Suprapubic skin (tissue), 4 donors: ENCODE measurements at regions not wholly inside any gene's neighbourhood (a gene's known extent, or its start where the extent isn't known, plus 50 kb on each side); places are given as distances from the start of the nearest gene placed in this dataset.

Source experiments
- DNase-seq, 2 donors: peaks; one replicate each; pipeline ENCODE4 v3.0.0-alpha.2; 2019; ENCODE audit warnings: low spot score in 2 of 2
- H3K27ac ChIP-seq: fragments of 200-600 bp; sonication (generic); one replicate; pipeline ENCODE4 v1.5.1; 2019
- H3K27me3 ChIP-seq: fragments of 200-600 bp; sonication (generic); one replicate; pipeline ENCODE4 v1.5.1; 2019
- H3K36me3 ChIP-seq: fragments of 200-600 bp; sonication (generic); one replicate; pipeline ENCODE4 v1.5.1; 2019
- H3K4me1 ChIP-seq: fragments of 200-600 bp; sonication (generic); one replicate; pipeline ENCODE4 v1.5.1; 2019
- H3K4me3 ChIP-seq: fragments of 200-600 bp; sonication (generic); one replicate; pipeline ENCODE4 v1.5.1; 2019; ENCODE audit warnings: mild to moderate bottlenecking
- H3K9me3 ChIP-seq: fragments of 200-600 bp; sonication (generic); one replicate; pipeline ENCODE4 v1.5.1; 2019
- EP300 ChIP-seq: sonication (generic); formaldehyde crosslinking; IDR thresholded peaks from one replicate; pipeline ENCODE4 v1.6.1; 2017; ENCODE audit warnings: antibody characterized with exemption
- POLR2A ChIP-seq, 2 donors: fragments of 450-650 bp; IDR thresholded peaks; one replicate each; pipeline ENCODE4 v1.6.1; 2017; ENCODE audit warnings: antibody characterized with exemption in 2 of 2, mild to moderate bottlenecking in 2 of 2, moderate library complexity in 2 of 2
- POLR2AphosphoS5 ChIP-seq, 3 donors: sonication (generic); formaldehyde crosslinking; IDR thresholded peaks; one replicate each; pipeline ENCODE4 v1.6.1; 2017; ENCODE audit warnings: antibody characterized with exemption in 3 of 3
- WGBS: methylation state at CpG from one replicate; pipeline ENCODE4 v1.1.5; 2018; 5-methylcytosine and 5-hydroxymethylcytosine counted together
- TF ChIP-seq, protein P1 (sequence below), 2 donors: fragments of 200-600 bp in 1 of 2; fragments of 450-650 bp in 1 of 2; sonication (generic) in 1 of 2; IDR thresholded peaks; one replicate each; pipeline ENCODE4 v1.5.1; 2016 to 2019; ENCODE audit warnings: antibody characterized with exemption in 2 of 2, mild to moderate bottlenecking in 1 of 2, moderate library complexity in 1 of 2

DNA sequence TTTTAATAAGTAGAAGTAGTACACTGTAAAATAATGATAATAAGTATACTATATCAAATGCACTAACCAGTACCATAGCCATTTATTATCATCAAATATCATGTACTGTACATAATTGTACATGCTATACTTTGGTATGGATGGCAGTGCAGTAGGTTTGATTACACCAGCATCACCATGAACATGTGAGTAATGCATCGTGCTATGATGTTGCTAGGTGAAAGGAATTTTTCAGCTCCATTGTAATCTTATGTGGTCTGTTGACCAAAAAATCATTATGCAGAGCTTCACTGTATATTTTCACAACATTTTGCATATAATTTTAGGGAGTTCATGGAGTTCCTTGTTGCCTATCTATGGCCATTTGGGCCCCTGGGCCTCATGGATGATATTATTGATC lies 72.2 kb upstream of the HMHB1 start:
- Histone ChIP-seq H3K4me1 (no peaks in the 10 kb centered on the region), H3K36me3 (no peaks in the 10 kb centered on the region), H3K9me3 (no peaks in the 10 kb centered on the region), H3K4me3 (no peak overlapping the region), H3K27ac (no peak overlapping the region), H3K27me3 (no peaks in the 10 kb centered on the region)
- no peak for DNase-seq
- WGBS: 93% methylated on average over 1 of the region's 1 CpG
- TF ChIP-seq EP300 (no peak), POLR2AphosphoS5 (IDR thresholded peaks at IDR 0.05) (no peak), POLR2A (IDR thresholded peaks at IDR 0.05) (no peak)
- TF ChIP-seq, protein P1, sequence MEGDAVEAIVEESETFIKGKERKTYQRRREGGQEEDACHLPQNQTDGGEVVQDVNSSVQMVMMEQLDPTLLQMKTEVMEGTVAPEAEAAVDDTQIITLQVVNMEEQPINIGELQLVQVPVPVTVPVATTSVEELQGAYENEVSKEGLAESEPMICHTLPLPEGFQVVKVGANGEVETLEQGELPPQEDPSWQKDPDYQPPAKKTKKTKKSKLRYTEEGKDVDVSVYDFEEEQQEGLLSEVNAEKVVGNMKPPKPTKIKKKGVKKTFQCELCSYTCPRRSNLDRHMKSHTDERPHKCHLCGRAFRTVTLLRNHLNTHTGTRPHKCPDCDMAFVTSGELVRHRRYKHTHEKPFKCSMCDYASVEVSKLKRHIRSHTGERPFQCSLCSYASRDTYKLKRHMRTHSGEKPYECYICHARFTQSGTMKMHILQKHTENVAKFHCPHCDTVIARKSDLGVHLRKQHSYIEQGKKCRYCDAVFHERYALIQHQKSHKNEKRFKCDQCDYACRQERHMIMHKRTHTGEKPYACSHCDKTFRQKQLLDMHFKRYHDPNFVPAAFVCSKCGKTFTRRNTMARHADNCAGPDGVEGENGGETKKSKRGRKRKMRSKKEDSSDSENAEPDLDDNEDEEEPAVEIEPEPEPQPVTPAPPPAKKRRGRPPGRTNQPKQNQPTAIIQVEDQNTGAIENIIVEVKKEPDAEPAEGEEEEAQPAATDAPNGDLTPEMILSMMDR (IDR thresholded peaks at IDR 0.05): no peak

DNA sequence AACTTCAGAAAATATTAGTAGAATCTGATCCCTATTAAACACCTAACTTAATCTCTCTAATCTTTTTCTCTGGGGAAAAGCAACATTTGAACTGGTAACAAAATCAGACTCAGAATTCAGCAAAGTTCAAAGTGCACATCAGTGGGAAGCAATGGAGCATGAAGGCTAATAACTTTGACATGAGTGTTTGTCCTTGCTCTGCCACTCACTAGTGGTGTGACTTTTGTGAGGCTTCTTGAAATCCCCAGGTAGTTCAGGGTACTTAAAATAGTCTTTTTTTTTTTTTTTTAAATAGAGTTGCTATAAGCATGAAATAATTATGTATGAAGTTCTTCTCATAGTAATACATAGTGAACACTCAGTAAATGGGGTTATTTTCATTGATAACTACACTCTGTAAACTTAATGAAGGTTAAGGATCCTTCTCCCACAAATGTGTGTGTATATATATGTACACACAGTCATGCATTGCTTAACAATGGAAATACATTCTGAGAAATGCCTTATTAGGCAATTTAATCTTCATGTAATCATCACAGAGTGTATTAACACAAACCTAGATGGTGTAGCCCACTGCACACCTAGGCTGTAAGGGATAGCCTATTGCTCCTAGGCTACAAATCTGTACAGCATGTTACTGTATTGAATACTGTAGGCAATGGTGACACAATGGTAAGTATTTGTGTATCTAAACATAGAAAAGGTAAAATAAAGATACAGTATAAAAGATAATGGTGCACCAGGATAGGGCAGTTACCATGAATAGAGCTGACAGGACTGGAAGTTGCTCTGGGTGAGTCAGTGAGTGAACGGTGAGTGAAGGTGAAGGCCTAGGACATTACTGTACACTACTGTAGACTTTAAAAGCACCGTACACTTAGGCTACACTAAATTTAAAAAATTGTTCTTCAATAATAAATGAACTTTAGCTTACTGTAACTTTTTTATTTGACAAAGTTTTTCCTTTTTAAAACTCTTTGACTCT lies 73.3 kb upstream of the HMHB1 start:
- Histone ChIP-seq H3K36me3 (no peaks in the 10 kb centered on the region), H3K27me3 (no peaks in the 10 kb centered on the region), H3K4me1 (no peaks in the 10 kb centered on the region), H3K27ac (no peak overlapping the region), H3K9me3 (no peaks in the 10 kb centered on the region), H3K4me3 (no peak overlapping the region)
- WGBS: 92% methylated on average over 2 of the region's 2 CpGs
- DNase-seq: no peak
- TF ChIP-seq POLR2AphosphoS5 (IDR thresholded peaks at IDR 0.05) (no peak), POLR2A (IDR thresholded peaks at IDR 0.05) (no peak), EP300 (no peak)
- TF ChIP-seq, protein P1 (IDR thresholded peaks at IDR 0.05): no peak

DNA sequence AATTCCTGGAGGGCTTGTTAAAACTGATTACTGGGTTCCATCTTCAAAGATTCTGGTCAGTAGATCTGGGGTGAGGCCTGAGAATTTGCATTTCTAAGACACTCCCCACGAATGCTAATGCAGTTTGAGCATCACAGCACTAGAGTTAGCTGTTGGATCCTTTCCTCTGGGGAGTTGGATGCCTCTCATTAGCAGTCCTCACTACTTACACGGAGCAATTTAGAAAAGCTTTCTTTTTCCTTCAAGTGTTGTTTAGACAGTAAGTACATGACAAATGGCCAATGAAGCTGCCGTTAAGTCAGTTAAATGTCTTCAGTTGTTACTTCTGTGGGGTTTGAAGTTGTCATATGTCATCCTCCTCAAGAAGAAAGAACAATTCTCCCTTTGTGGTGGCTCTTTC lies 74.9 kb upstream of the HMHB1 start:
- no peaks in the 10 kb centered on the region for H3K4me1 ChIP-seq
- no peak overlapping the region for H3K27ac ChIP-seq
- WGBS: 54% methylated on average over 3 of the region's 3 CpGs
- H3K36me3 ChIP-seq: no peaks in the 10 kb centered on the region
- H3K9me3 ChIP-seq: no peaks in the 10 kb centered on the region
- H3K4me3 ChIP-seq: no peak overlapping the region
- no peaks in the 10 kb centered on the region for H3K27me3 ChIP-seq
- DNase-seq: no peak
- TF ChIP-seq POLR2AphosphoS5 (IDR thresholded peaks at IDR 0.05) (no peak), EP300 (no peak), POLR2A (IDR thresholded peaks at IDR 0.05) (no peak)
- TF ChIP-seq, protein P1 (IDR thresholded peaks at IDR 0.05): no peak

DNA sequence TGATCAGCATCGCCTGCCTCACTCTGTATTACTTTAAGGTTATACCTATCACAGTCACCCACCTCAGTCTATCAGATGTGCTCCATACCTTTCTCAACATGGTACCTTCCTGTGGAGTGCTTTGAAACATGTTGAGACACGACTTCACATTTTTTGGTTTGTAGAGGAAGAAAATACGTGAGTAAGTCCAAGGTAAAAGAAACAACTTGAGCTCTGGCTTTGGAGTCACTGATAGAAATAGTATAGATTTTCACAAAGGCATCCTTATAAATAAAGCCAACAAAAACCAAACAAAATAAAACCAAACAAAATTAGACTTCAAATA lies 77.5 kb upstream of the HMHB1 start:
- Histone ChIP-seq H3K27ac (no peak overlapping the region), H3K4me3 (no peak overlapping the region), H3K4me1 (no peaks in the 10 kb centered on the region), H3K9me3 (no peaks in the 10 kb centered on the region), H3K27me3 (no peaks in the 10 kb centered on the region), H3K36me3 (no peaks in the 10 kb centered on the region)
- no peak for DNase-seq
- 78% methylated on average over 3 of the region's 3 CpGs for WGBS
- TF ChIP-seq EP300: no peak
- TF ChIP-seq POLR2A (IDR thresholded peaks at IDR 0.05): no peak
- TF ChIP-seq, protein P1 (IDR thresholded peaks at IDR 0.05): no peak
- no peak for TF ChIP-seq POLR2AphosphoS5 (IDR thresholded peaks at IDR 0.05)

- Histone ChIP-seq H3K27ac (no peak overlapping the region), H3K4me3 (no peak overlapping the region), H3K4me1 (no peaks in the 10 kb centered on the region), H3K36me3 (no peaks in the 10 kb centered on the region), H3K9me3 (no peaks in the 10 kb centered on the region), H3K27me3 (no peaks in the 10 kb centered on the region)
- no peak for DNase-seq
- 75% methylated on average over 6 of the region's 6 CpGs for WGBS
- TF ChIP-seq, protein P1 (IDR thresholded peaks at IDR 0.05): no peak
- no peak for TF ChIP-seq POLR2A (IDR thresholded peaks at IDR 0.05)
- TF ChIP-seq EP300: no peak
- TF ChIP-seq POLR2AphosphoS5 (IDR thresholded peaks at IDR 0.05): no peak
Measured at GRCh38 chr5:143733665-143734455, 78.1 kb upstream of the HMHB1 start.
